Muscle layer of duodenum (tissue), 2 donors: ENCODE measurements at regions not wholly inside any gene's neighbourhood (a gene's known extent, or its start where the extent isn't known, plus 50 kb on each side); places are given as distances from the start of the nearest gene placed in this dataset.
"Not testable (repeated sequence)": the region's sequence is repeated elsewhere in the genome, so short reads cannot be mapped to it uniquely, and the experiment has no call there.

Source experiments
- H3K27ac ChIP-seq: one replicate; pipeline ENCODE4 v1.7.0; 2013; ENCODE audit warnings: mild to moderate bottlenecking, low read length
- H3K27me3 ChIP-seq: one replicate; pipeline ENCODE4 v1.7.0; 2013; ENCODE audit warnings: low read depth, mild to moderate bottlenecking, control low read depth, low read length
- H3K36me3 ChIP-seq, 2 donors: one replicate each; pipeline ENCODE4 v1.7.0; 2013; ENCODE audit warnings: low read length in 2 of 2, control low read depth in 1 of 2, mild to moderate bottlenecking in 1 of 2; ENCODE audit not compliant: insufficient read depth in 2 of 2, control insufficient read depth in 1 of 2
- H3K4me1 ChIP-seq, 2 donors: one replicate each; pipeline ENCODE4 v1.7.0; 2013; ENCODE audit warnings: low read length in 2 of 2, mild to moderate bottlenecking in 2 of 2, control low read depth in 1 of 2, moderate library complexity in 1 of 2; ENCODE audit not compliant: insufficient read depth in 2 of 2, control insufficient read depth in 1 of 2
- H3K4me3 ChIP-seq, 2 donors: one replicate each; pipeline ENCODE4 v1.7.0; 2013; ENCODE audit warnings: low read length in 2 of 2, low read depth in 1 of 2, mild to moderate bottlenecking in 1 of 2
- H3K9me3 ChIP-seq, 2 donors: one replicate each; pipeline ENCODE4 v1.7.0; 2013; ENCODE audit warnings: low read length in 2 of 2, control low read depth in 1 of 2, mild to moderate bottlenecking in 1 of 2; ENCODE audit not compliant: control insufficient read depth in 1 of 2
- donor health status: healthy.

DNA sequence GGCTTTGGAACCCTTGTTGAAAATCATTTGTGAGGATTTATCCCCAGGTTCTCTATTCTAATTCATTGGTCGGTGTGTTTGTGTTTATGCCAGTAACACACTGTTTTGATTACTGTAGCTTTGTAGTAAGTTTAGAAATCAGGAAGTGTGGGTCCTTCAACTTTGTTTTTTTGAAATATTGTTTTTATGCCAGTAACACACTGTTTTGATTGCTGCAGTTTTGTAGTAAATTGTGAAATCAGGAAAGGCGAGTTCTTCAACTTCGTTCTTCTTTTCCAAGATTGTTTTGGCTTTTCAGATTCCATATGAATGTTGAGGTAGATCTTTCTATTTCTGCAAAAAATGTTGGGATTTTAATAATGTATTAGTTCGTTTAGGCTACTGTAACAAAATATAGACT, 314.6 kb downstream of the RPLP1 start:
- Histone ChIP-seq H3K9me3 (no peaks in the 10 kb centered on the region), H3K4me3 (no peak overlapping the region), H3K4me1 (no peaks in the 10 kb centered on the region), H3K27me3 (no peaks in the 10 kb centered on the region), H3K27ac (no peak overlapping the region), H3K36me3 (no peaks in the 10 kb centered on the region)

DNA sequence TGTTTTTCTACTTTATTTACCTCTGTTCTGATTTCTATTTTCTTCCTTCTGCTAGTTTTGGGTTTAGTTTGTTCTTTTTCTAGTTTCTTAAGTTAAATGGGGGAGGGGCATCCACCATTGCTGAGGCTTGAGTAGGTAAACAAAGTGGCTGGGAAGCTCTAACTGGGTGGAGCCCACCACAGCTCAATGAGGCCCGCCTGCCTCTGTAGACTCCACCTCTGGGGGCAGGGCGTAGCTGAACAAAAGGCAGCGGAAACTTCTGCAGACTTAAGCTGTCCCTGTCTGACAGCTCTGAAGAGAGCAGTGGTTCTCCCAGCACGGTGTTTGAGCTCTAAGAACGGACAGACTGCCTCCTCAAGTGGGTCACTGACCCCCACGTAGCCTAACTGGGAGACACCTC, 316.7 kb downstream of the RPLP1 start:
- not testable (repeated sequence) for H3K4me3 ChIP-seq, H3K27ac ChIP-seq, H3K36me3 ChIP-seq, H3K27me3 ChIP-seq, H3K4me1 ChIP-seq, H3K9me3 ChIP-seq

DNA sequence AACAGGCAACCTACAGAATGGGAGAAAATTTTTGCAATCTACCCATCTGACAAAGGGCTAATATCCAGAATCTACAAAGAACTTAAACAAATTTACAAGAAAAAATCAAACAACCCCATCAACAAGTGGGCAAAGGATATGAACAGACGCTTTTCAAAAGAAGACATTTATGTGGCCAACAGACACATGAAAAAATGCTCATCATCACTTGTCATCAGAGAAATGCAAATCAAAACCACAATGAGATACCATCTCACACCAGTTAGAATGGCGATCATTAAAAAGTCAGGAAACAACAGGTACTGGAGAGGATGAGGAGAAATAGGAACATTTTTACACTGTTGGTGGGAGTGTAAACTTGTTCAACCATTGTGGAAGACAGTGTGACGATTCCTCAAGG, 321.6 kb downstream of the RPLP1 start:
- H3K4me1 ChIP-seq, H3K4me3 ChIP-seq, H3K36me3 ChIP-seq, H3K9me3 ChIP-seq, H3K27me3 ChIP-seq, H3K27ac ChIP-seq: not testable (repeated sequence)

DNA sequence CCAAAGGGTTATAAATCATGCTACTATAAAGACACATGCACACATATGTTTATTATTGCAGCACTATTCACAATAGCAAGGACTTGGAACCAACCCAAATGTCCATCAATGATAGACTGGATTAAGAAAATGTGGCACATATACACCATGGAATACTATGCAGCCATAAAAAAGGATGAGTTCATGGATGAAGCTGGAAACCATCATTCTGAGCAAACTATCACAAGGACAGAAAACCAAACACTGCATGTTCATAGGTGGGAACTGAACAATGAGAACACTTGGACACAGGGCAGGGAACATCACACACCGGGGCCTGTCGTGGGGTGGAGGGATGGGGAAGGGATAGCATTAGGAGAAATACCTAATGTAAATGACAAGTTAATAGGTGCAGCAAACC, 322.1 kb downstream of the RPLP1 start:
- H3K4me1 ChIP-seq, H3K36me3 ChIP-seq, H3K27me3 ChIP-seq, H3K27ac ChIP-seq, H3K4me3 ChIP-seq, H3K9me3 ChIP-seq: not testable (repeated sequence)

DNA sequence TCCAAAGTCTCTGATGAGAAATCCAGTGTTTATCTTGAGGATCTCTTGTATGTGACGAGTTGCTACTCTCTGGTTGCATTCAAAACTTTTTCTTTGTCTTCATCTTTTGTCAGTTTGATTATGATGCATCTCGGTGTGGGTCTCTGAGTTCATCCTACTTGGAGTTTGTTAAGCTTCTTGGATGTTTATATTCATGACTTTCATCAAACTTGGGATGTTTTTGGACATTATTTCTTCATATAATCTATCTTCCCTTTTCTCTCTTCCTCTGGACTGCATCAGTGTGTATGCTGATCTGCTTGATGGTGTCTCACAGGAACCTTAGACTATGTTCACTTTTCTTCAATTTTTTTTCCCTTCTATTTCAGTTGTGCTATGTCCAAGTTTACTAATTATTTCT, 320.4 kb downstream of the TLE3 start:
- Histone ChIP-seq H3K36me3 (no peaks in the 10 kb centered on the region), H3K9me3 (peaks cover 0 to 5% of the 10 kb centered on the region in 2 donors), H3K4me1 (no peaks in the 10 kb centered on the region), H3K27me3 (no peaks in the 10 kb centered on the region), H3K27ac (no peak overlapping the region), H3K4me3 (no peak overlapping the region)

DNA sequence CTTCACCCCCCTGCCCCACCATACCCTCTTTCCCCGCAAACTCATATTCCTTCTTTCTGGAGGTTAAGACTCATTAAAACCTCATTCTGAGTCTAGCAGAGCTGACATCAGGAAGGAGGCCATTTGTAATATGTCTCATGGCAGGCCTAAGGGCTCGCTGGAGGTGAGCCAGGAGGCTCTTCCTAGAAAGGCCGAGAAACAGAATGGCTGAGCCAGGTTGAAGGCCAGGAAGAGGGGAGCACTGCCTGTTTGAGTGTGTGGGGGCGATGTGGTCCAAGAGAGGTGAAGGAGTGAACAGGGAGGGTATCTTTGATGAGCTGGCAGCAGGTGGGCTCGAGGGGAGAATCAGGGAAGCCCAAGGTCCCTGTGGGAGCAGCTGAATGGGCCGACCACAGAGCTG, 317.3 kb downstream of the TLE3 start:
- Histone ChIP-seq H3K9me3 (peaks cover 0 to 5% of the 10 kb centered on the region in 2 donors), H3K27ac (no peak overlapping the region)

DNA sequence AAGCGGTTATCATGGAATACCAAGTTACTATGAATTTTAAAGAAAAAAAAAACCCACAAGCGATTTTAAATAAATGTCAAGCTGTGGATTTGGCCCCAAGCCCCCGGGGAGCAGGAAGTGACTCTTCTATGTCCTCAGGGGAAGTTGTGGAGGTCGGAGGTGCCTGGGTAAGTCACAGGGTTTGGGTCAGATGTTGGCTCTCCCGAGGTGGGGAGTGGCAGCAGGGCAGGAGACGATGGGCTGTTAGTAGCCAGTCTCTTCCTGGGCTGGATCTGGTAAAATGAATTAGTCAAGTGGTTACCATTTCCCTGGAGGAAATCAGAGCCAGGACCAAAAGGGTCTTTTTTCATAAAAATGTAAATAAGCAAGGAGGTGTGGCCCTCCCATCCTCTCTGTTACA, 316.7 kb downstream of the TLE3 start:
- Histone ChIP-seq H3K9me3 (peaks cover 0 to 5% of the 10 kb centered on the region in 2 donors), H3K27me3 (no peaks in the 10 kb centered on the region), H3K27ac (no peak overlapping the region), H3K4me1 (no peaks in the 10 kb centered on the region), H3K36me3 (no peaks in the 10 kb centered on the region), H3K4me3 (no peak overlapping the region)

More for the DNA sequence above, 317.3 kb downstream of the TLE3 start:
- no peaks in the 10 kb centered on the region for H3K27me3 ChIP-seq
- no peak overlapping the region for H3K4me3 ChIP-seq
- H3K4me1 ChIP-seq, result no peaks in the 10 kb centered on the region
- no peaks in the 10 kb centered on the region for H3K36me3 ChIP-seq

DNA sequence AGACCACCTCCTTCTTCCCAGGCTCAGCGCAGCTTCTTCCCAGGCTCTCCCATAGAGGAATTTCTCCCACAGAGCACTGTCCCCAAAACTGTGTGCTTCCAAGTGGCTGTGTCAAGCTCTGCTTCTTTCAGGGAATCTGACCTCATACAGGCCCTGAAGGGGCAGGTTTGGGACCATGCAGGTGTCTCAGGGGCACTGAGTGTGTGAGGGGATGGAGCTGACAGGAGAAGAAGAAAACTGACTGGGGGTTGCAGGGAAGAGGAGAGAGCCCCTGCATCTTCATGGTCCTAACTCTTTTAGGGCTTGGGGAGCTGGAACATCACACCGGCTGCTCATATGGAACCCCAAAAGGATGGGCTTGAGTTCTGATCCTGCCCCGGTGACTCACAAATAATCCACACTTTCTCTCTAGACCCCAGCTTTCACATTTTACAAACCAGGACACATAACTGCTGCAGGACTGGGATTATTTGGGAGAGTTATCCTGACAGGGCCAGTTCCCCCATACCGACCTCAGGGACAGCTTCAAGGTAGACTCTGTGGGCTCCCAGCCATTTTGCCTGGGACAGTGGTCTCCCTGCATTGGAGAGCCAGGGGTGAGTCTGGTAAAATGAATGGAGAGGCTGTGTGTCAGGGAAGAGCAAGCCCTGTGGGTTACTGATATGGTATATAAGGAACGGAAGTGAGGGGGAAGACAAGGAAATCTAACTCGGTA, 316.1 kb downstream of the TLE3 start:
- Histone ChIP-seq H3K27ac (no peak overlapping the region), H3K4me3 (no peak overlapping the region), H3K27me3 (no peaks in the 10 kb centered on the region), H3K36me3 (no peaks in the 10 kb centered on the region), H3K4me1 (no peaks in the 10 kb centered on the region), H3K9me3 (peaks cover 0 to 5% of the 10 kb centered on the region in 2 donors)

DNA sequence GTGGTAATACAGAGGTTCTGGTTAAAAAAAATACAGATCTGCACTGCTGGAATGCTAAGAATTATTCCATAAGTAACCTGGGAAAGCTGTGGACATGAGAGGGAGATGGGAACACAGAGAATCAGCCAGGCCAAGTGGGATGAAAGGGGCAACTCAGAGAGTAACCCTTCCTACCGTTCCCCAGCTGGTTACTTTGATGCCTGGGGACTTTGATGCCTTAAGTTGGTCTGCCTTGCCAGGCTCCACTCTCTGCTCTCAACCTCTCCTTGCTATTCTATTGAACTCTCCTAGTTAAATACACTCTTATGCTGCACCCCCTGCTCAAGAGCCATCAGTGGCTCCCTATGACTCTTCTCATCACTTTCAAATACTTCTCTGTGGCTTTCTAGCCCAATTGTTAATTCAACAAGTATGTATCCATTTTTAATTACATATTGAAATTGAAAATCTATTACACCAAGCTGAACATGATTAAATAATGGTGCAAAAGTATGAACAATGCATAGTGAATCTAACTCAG, 315.5 kb downstream of the TLE3 start:
- H3K27me3 ChIP-seq, result no peaks in the 10 kb centered on the region
- no peaks in the 10 kb centered on the region for H3K4me1 ChIP-seq
- H3K27ac ChIP-seq, result no peak overlapping the region
- H3K4me3 ChIP-seq, result no peak overlapping the region
- peaks cover 0 to 3% of the 10 kb centered on the region in 2 donors for H3K9me3 ChIP-seq
- H3K36me3 ChIP-seq, result no peaks in the 10 kb centered on the region

DNA sequence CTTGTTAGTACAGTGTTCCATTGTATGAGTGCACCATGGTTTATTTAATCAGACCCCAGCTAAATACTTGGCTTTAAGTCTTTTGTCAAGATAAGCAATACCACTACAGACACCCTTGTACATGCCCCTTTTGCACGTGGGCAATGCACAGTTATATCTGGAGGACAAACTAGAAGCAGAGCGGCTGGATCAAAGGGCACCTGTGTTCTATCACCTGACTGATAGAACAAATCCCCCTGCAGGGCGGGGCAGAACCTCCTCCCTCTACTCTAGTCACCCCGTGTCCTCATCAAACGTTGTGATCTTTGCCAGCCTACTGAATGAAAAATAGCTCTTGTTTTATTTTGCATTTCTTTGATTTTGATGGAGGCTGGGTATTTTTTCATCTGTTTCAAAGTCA, 314.9 kb downstream of the TLE3 start:
- Histone ChIP-seq H3K4me1 (no peaks in the 10 kb centered on the region), H3K4me3 (no peak overlapping the region), H3K27me3 (no peaks in the 10 kb centered on the region), H3K36me3 (no peaks in the 10 kb centered on the region), H3K27ac (no peak overlapping the region), H3K9me3 (peaks cover 0 to 3% of the 10 kb centered on the region in 2 donors)

DNA sequence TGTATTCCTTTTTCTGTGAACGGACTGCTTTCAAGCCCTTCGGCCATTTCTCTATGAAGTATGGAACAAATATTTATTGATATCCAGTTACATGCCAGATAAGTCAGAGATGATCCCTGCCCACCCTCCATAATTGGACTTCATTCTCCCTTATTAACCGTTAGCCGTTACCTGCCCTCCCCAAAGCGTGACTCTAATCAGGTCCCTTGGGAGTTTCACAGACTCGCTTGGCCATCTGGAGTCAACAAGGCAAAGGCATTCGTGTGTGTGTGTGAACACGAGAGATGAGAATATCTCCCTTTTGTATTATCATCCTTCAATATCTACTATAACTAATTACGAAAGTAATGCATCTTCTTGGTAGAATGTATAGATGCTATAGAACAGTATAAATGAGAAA, 314.5 kb downstream of the TLE3 start:
- no peak overlapping the region for H3K27ac ChIP-seq
- no peaks in the 10 kb centered on the region for H3K4me1 ChIP-seq
- H3K4me3 ChIP-seq, result no peak overlapping the region
- no peaks in the 10 kb centered on the region for H3K36me3 ChIP-seq
- H3K9me3 ChIP-seq, result peaks cover 0 to under 1% of the 10 kb centered on the region in 2 donors
- H3K27me3 ChIP-seq, result no peaks in the 10 kb centered on the region
